Prostate gland (tissue), 2 donors: ENCODE measurements at regions not wholly inside any gene's neighbourhood (a gene's known extent, or its start where the extent isn't known, plus 50 kb on each side); places are given as distances from the start of the nearest gene placed in this dataset.

Experiments
- DNase-seq: peaks from one replicate; pipeline ENCODE4 v3.0.0-alpha.2; 2019; ENCODE audit warnings: low spot score
- H3K27ac ChIP-seq, 2 donors: fragments of 200-600 bp; sonication (generic); 2 replicates each; pipeline ENCODE4 v1.5.1; 2017 to 2019
- H3K27me3 ChIP-seq: fragments of 200-600 bp; sonication (generic); replicated peaks from 2 replicates; pipeline ENCODE4 v1.5.1; 2019; ENCODE audit not compliant: insufficient read depth
- H3K36me3 ChIP-seq, 2 donors: fragments of 200-600 bp; sonication (generic); 1 replicate in 1 of 2; 2 replicates in 1 of 2; pipeline versions ENCODE4 v1.5.1 to v1.8.1; 2017 to 2019
- H3K4me1 ChIP-seq: fragments of 200-600 bp; sonication (generic); replicated peaks from 2 replicates; pipeline ENCODE4 v1.5.1; 2019
- H3K4me3 ChIP-seq, 2 donors: fragments of 200-600 bp; sonication (generic); 2 replicates each; pipeline ENCODE4 v1.5.1; 2017 to 2019
- H3K9me3 ChIP-seq: fragments of 200-600 bp; sonication (generic); 2 replicates; pipeline ENCODE4 v1.5.1; 2017
- POLR2A ChIP-seq: fragments of 450-650 bp; IDR thresholded peaks from one replicate; pipeline ENCODE4 v1.6.1; 2016; ENCODE audit warnings: antibody characterized with exemption, mild to moderate bottlenecking
- POLR2AphosphoS5 ChIP-seq: sonication (generic); formaldehyde crosslinking; IDR thresholded peaks from one replicate; pipeline ENCODE4 v1.6.1; 2017; ENCODE audit warnings: antibody characterized with exemption
- WGBS: methylation state at CpG from one replicate; pipeline ENCODE4 v1.1.5; 2018; 5-methylcytosine and 5-hydroxymethylcytosine counted together
- intact Hi-C: fragments of 100-400 bp; cut with DNase I; formaldehyde crosslinking; loops from one replicate; pipeline ENCODE4 v1.14.2; 2022
- TF ChIP-seq, protein P1 (sequence below), 4 experiments: fragments of 200-600 bp in 2 of 4; fragments of 450-650 bp in 2 of 4; sonication (generic) in 2 of 4; IDR thresholded peaks; 1 replicate in 3 of 4; 2 replicates in 1 of 4; pipeline ENCODE4 v1.5.1; 2016 to 2019; ENCODE audit warnings: antibody characterized with exemption in 4 of 4, mild to moderate bottlenecking in 2 of 4, moderate library complexity in 2 of 4

DNA sequence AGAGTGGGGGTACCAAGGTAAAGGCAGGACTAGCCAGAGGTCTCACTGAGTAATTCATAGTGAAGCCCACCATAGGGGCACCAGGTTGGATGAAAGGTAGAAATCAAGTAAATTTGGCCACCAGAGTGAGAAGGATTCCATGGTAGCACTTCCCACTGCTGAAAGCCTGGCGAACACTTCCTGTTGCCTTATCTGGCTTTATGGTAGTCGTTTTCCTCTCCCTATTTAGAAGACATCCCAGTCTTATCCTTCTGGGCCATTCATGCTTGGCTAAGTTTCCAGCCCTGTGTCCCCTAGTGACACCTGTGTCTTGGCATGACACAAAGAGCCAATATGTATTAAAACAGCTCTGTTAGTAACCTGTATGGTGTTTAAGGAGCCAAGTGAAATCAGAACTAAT is 74.3 kb upstream of the SIPA1L2 start:
- TF ChIP-seq POLR2A (no peak), POLR2AphosphoS5 (no peak)
- H3K27ac ChIP-seq, result peak overlapping the region; percentile 60 to 82
- H3K27me3 ChIP-seq, result no peaks in the 10 kb centered on the region
- WGBS, result 58% methylated on average over 2 of the region's 2 CpGs
- no peak for DNase-seq
- H3K4me3 ChIP-seq, result no peak overlapping the region
- H3K36me3 ChIP-seq, result no peaks in the 10 kb centered on the region
- no peaks in the 10 kb centered on the region for H3K9me3 ChIP-seq
- no peaks in the 10 kb centered on the region for H3K4me1 ChIP-seq
- intact Hi-C loops, result loop anchor here (2.0 kb wide), 1 partner anchor 63 kb away; no protein-coding TSS in a partner anchor

GRCh38 chr1:232704694-232705680 is 75.1 kb upstream of the SIPA1L2 start:
- 48% methylated on average over 7 of the region's 7 CpGs for WGBS
- H3K9me3 ChIP-seq, result no peaks in the 10 kb centered on the region
- no peaks in the 10 kb centered on the region for H3K4me1 ChIP-seq
- H3K27ac ChIP-seq, result peak overlapping the region; percentile 60 to 82
- intact Hi-C loops, result loop anchor here (2.0 kb wide), 1 partner anchor 62 kb away; no protein-coding TSS in a partner anchor
- peak; percentile 97 for TF ChIP-seq POLR2AphosphoS5
- TF ChIP-seq, protein P1, sequence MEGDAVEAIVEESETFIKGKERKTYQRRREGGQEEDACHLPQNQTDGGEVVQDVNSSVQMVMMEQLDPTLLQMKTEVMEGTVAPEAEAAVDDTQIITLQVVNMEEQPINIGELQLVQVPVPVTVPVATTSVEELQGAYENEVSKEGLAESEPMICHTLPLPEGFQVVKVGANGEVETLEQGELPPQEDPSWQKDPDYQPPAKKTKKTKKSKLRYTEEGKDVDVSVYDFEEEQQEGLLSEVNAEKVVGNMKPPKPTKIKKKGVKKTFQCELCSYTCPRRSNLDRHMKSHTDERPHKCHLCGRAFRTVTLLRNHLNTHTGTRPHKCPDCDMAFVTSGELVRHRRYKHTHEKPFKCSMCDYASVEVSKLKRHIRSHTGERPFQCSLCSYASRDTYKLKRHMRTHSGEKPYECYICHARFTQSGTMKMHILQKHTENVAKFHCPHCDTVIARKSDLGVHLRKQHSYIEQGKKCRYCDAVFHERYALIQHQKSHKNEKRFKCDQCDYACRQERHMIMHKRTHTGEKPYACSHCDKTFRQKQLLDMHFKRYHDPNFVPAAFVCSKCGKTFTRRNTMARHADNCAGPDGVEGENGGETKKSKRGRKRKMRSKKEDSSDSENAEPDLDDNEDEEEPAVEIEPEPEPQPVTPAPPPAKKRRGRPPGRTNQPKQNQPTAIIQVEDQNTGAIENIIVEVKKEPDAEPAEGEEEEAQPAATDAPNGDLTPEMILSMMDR (IDR thresholded peaks at IDR 0.05), result no peak
- peak; percentile 86 for DNase-seq
- H3K36me3 ChIP-seq, result no peaks in the 10 kb centered on the region
- H3K27me3 ChIP-seq, result no peaks in the 10 kb centered on the region
- no peak overlapping the region for H3K4me3 ChIP-seq

- Histone ChIP-seq H3K9me3 (no peaks in the 10 kb centered on the region), H3K27me3 (no peaks in the 10 kb centered on the region), H3K27ac (peak overlapping the region; percentile 60 to 82), H3K36me3 (no peaks in the 10 kb centered on the region), H3K4me1 (no peaks in the 10 kb centered on the region), H3K4me3 (no peak overlapping the region)
- TF ChIP-seq, protein P1 (IDR thresholded peaks at IDR 0.05), result no peak
- no peak for TF ChIP-seq POLR2A
- TF ChIP-seq POLR2AphosphoS5, result no peak
- no peak for DNase-seq
- intact Hi-C loops, result loop anchor here (2.0 kb wide), 1 partner anchor 61 kb away; no protein-coding TSS in a partner anchor
- WGBS, result 82% methylated on average over 7 of the region's 7 CpGs
Measured at GRCh38 chr1:232705815-232706575, 76.1 kb upstream of the SIPA1L2 start.

DNA sequence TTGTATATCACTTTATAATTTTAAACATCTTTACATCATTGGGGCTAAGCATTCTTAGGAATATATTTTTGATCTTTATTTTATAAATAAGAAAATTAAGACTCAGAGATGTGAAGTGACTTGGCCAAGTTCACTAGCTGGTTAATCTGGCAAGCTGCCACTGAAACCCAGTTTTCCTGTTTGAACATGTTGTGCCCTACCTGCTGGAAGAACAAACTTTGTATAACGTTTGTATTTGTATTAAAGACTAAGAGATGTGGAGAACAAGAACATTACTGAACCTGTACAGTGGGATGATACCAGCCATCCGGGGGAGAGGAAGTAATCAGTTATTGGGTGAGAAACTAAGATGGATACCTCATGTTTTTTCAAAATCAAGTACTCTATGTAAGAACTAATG is 77.2 kb upstream of the SIPA1L2 start:
- 31% methylated on average over 2 of the region's 2 CpGs for WGBS
- Histone ChIP-seq H3K36me3 (no peaks in the 10 kb centered on the region), H3K27ac (peak overlapping the region in 1 of 2 donors; percentile 29), H3K9me3 (no peaks in the 10 kb centered on the region), H3K27me3 (no peaks in the 10 kb centered on the region), H3K4me3 (no peak overlapping the region), H3K4me1 (no peaks in the 10 kb centered on the region)
- peak; percentile 49 for TF ChIP-seq POLR2AphosphoS5
- no peak for TF ChIP-seq POLR2A
- intact Hi-C loops, result no loop called here
- DNase-seq, result peak; percentile 46

- no peaks in the 10 kb centered on the region for H3K9me3 ChIP-seq
- intact Hi-C loops, result no loop called here
- 94% methylated on average over 5 of the region's 5 CpGs for WGBS
Measured at GRCh38 chr1:232709386-232709785, 79.5 kb upstream of the SIPA1L2 start.

More at GRCh38 chr1:232709386-232709785, 79.5 kb upstream of the SIPA1L2 start:
- no peak for DNase-seq
- Histone ChIP-seq H3K4me3 (no peak overlapping the region), H3K27me3 (no peaks in the 10 kb centered on the region), H3K4me1 (no peaks in the 10 kb centered on the region), H3K36me3 (no peaks in the 10 kb centered on the region), H3K27ac (no peak overlapping the region)
- no peak for TF ChIP-seq POLR2A
- no peak for TF ChIP-seq POLR2AphosphoS5
- TF ChIP-seq, protein P1 (IDR thresholded peaks at IDR 0.05), result no peak
